NB4 (cell line): ENCODE measurements at regions not wholly inside any gene's neighbourhood (a gene's known extent, or its start where the extent isn't known, plus 50 kb on each side); places are given as distances from the start of the nearest gene placed in this dataset.

Experiments
- DNase-seq: peaks from one replicate; pipeline ENCODE4 v3.0.0; 2010; ENCODE audit warnings: low read depth
- H3K4me3 ChIP-seq: one replicate; pipeline ENCODE4 v1.5.1; 2011; ENCODE audit warnings: mild to moderate bottlenecking, low read depth, low read length, moderate library complexity
- CTCF ChIP-seq: IDR thresholded peaks from one replicate; pipeline ENCODE4 v1.5.1; 2012; ENCODE audit warnings: low read depth, low read length
- MAX ChIP-seq: IDR thresholded peaks from 2 replicates; pipeline ENCODE4 v1.6.1; 2011; ENCODE audit warnings: low read depth, low read length
- MYC ChIP-seq: IDR thresholded peaks from 2 replicates; pipeline ENCODE4 v1.6.1; 2011; ENCODE audit warnings: low read depth, low read length
- POLR2A ChIP-seq: IDR thresholded peaks from 2 replicates; pipeline ENCODE4 v1.6.1; 2011; ENCODE audit warnings: mild to moderate bottlenecking; ENCODE audit not compliant: insufficient read length; ENCODE audit errors: extremely low read depth

- TF ChIP-seq MAX (no peak), MYC (no peak), POLR2A (no peak), CTCF (no peak)
- H3K4me3 ChIP-seq, result no peak overlapping the region
- DNase-seq, result no peak
Measured at GRCh38 chr15:97858296-97858695, 102.2 kb upstream of the ARRDC4 start.

- DNase-seq, result no peak
- TF ChIP-seq MAX (no peak), POLR2A (no peak), MYC (no peak), CTCF (no peak)
- H3K4me3 ChIP-seq, result no peak overlapping the region
Measured at GRCh38 chr15:97861529-97862260, 98.8 kb upstream of the ARRDC4 start.

- no peak for TF ChIP-seq POLR2A
- no peak for TF ChIP-seq CTCF
- TF ChIP-seq MAX, result no peak
- TF ChIP-seq MYC, result no peak
- DNase-seq, result no peak
- no peak overlapping the region for H3K4me3 ChIP-seq
Measured at GRCh38 chr15:97866959-97867358, 93.5 kb upstream of the ARRDC4 start.

- DNase-seq, result no peak
- no peak overlapping the region for H3K4me3 ChIP-seq
- TF ChIP-seq POLR2A, result no peak
- no peak for TF ChIP-seq MYC
- no peak for TF ChIP-seq CTCF
- TF ChIP-seq MAX, result no peak
Measured at GRCh38 chr15:97867870-97868269, 92.6 kb upstream of the ARRDC4 start.

- no peak for DNase-seq
- H3K4me3 ChIP-seq, result no peak overlapping the region
- TF ChIP-seq MYC, result no peak
Measured at GRCh38 chr15:97868981-97869380, 91.5 kb upstream of the ARRDC4 start.

- H3K4me3 ChIP-seq, result no peak overlapping the region
- TF ChIP-seq CTCF (no peak), MYC (no peak), POLR2A (no peak), MAX (no peak)
- DNase-seq, result no peak
Measured at GRCh38 chr15:97870771-97871170, 89.7 kb upstream of the ARRDC4 start.
